ENCODE measurements at regions not wholly inside any gene's neighbourhood (a gene's known extent, or its start where the extent isn't known, plus 50 kb on each side); places are given as distances from the start of the nearest gene placed in this dataset.

DNA sequence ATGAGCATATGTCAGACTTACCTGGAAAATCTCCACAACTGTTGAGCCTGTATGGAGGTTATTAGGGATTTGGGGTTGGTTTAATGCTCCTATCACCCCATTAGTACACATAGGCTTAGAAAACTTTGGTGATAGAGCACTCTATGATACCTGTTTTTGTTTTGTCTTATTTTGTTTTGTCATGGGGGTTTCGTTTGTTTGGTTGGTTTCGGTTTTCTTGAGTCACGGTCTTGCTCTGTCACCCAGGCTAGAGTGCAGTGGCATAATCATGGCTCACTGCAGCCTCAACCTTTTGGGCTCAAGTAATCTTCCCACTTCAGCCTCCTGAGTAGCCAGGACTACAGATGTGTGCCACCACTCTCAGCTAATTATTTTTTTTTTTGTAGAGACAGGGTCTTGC is 70.0 kb downstream of the MZT1 start:
- TF ChIP-seq CTCF (conservative IDR thresholded peaks at IDR 0.05) = no peak
- no peak overlapping the region for H3K27ac ChIP-seq

DNA sequence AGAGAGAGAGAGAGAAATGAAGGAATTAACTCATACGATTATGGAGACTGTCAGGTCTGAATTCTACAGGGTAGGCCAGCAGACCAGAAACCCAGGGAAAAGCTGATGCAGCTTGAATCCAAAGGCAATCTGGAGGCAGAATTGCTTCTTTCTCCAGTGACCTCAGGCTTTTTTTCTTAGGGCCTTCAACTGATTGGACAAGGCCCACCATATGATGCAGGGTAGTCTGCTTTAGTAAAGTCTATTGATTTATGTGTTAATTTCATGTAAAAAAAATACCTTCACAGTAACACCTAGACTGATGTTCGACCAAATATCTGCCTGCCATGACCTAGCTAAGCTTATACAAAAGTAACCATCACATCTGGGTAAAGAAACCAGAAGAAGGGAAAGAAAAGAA is 71.1 kb downstream of the MZT1 start:
- no peak for TF ChIP-seq CTCF (conservative IDR thresholded peaks at IDR 0.05)
- no peak overlapping the region for H3K27ac ChIP-seq

DNA sequence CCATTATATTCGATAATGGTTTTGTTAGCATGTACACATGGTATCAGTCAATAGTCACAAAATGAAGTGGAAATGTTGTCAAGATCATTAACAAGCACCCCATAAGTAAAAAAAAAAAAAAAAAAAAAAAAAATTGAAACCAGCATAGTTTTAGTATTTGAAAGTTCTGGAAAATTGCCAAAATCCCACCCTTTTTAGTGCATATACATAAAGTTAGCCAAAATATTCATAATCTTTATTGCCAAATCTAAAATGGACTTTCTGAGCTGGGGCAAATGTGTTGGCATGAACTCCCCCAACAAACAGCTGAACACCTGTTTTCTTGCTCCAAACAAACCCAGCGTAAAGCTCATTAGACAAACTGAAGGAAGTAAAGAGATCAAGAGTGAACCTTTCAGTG is 73.9 kb downstream of the MZT1 start:
- TF ChIP-seq CTCF (conservative IDR thresholded peaks at IDR 0.05) = no peak
- no peak overlapping the region for H3K27ac ChIP-seq

DNA sequence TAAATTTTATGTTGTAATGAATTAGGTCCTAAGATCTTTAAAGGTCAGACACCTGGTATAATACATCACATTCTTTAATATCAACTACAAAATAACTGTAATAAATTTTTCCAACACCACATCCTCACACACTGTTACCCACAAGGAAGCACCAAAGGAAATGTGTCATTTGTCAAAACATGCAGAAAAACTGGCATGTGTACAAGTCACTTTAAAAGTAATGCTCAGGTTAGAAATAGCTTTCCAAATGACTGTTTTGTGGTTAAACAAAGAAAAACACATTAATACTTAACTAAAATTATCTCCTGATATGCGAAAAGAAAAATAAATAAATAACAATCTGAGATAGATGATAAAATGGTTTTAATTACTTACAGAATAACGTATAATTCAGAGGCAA is 74.7 kb downstream of the MZT1 start:
- TF ChIP-seq CTCF (conservative IDR thresholded peaks at IDR 0.05) = no peak
- no peak overlapping the region for H3K27ac ChIP-seq

GRCh38 chr13:72651144-72651543 is 76.3 kb downstream of the MZT1 start:
- TF ChIP-seq CTCF (conservative IDR thresholded peaks at IDR 0.05) = peak; percentile 45
- no peak overlapping the region for H3K27ac ChIP-seq

- no peak overlapping the region for H3K27ac ChIP-seq
- TF ChIP-seq CTCF (conservative IDR thresholded peaks at IDR 0.05) = no peak
Observed at GRCh38 chr13:72650051-72650700, 77.3 kb downstream of the MZT1 start.

DNA sequence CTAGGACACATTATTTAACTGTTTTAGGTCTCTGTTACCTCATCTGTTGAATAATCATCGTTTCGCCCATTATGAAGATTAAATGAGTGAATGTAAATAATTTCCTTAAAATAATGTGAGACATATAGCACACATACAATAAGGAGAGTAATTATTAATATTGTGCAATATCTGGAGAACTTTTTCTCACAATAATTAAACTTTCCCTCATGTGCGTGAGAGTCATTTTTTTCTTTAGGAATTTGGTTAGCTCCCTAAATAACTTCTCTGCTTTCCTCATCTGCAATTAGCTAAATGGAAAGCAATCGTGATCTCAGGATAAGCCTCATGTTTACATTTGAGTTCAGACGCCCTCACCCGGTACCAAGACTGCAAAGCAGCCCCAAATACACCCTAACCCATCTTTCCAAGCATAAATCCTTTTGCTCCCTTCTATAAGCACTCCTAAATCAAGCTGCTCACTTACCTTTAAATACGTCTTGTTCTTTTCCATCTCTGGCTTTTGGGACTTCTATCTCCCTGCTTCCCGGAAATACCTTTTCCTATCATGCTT is 78.8 kb downstream of the MZT1 start:
- H3K27ac ChIP-seq = no peak overlapping the region
- no peak for TF ChIP-seq CTCF (conservative IDR thresholded peaks at IDR 0.05)
